ENCODE measurements at regions not wholly inside any gene's neighbourhood (a gene's known extent, or its start where the extent isn't known, plus 50 kb on each side); places are given as distances from the start of the nearest gene placed in this dataset.
A peak's percentile ranks its signal among the peaks of the same experiment; 100 is the strongest.
"Not testable (repeated sequence)": the region's sequence is repeated elsewhere in the genome, so short reads cannot be mapped to it uniquely, and the experiment has no call there.

GRCh38 chr9:64920147-64920546 is 364.9 kb downstream of the FOXD4L5 start:
- H3K4me1 ChIP-seq; H3K4me3 ChIP-seq; H3K27me3 ChIP-seq; H3K9me3 ChIP-seq; intact Hi-C loops (cut with DNase I; ENCODE audit: low total_unique reads); H3K27ac ChIP-seq; H3K36me3 ChIP-seq; DNase-seq: not testable (repeated sequence)
- 47 to 75% (median 62%) methylated on average over 2 to 4 of the region's 4 CpGs for WGBS, 5 donors

GRCh38 chr9:64888643-64889042 is 396.4 kb downstream of the FOXD4L5 start:
- H3K27ac ChIP-seq; DNase-seq; H3K4me1 ChIP-seq; H3K27me3 ChIP-seq; intact Hi-C loops (cut with DNase I; ENCODE audit: low total_unique reads); H3K4me3 ChIP-seq; H3K36me3 ChIP-seq; H3K9me3 ChIP-seq: not testable (repeated sequence)
- WGBS, 5 donors, result 85 to 92% (median 88%) methylated on average over 12 to 16 of the region's 21 CpGs

- H3K27ac ChIP-seq; H3K4me3 ChIP-seq; H3K27me3 ChIP-seq; H3K36me3 ChIP-seq; intact Hi-C loops (cut with DNase I; ENCODE audit: low total_unique reads); H3K9me3 ChIP-seq; H3K4me1 ChIP-seq: not testable (repeated sequence)
- 0 to 51% (median 35%) methylated on average over 1 to 2 of the region's 2 CpGs; no CpG with 5 or more reads in 1 of the 5 donors for WGBS, 5 donors
- peak in 1 of 2 donors; percentile 0 for DNase-seq
Observed at GRCh38 chr9:64870594-64870993, 414.4 kb downstream of the FOXD4L5 start.

Small RNA genes in the stretch of these regions (small RNA-seq; reads per million reads assigned to genes)
- 0 reads per million in 4 donors for gene RNU6-1293P

Measured in stomach (tissue), 8 donors.